ENCODE measurements at regions not wholly inside any gene's neighbourhood (a gene's known extent, or its start where the extent isn't known, plus 50 kb on each side); places are given as distances from the start of the nearest gene placed in this dataset.

- TF ChIP-seq PRDM6 (tag by site-specific recombination; IDR thresholded peaks at IDR 0.05) (no peak), CTCF (tag by site-specific recombination; IDR thresholded peaks at IDR 0.05) (no peak), ZNF350 (tag by site-specific recombination; IDR thresholded peaks at IDR 0.05) (no peak), ZSCAN30 (tag by site-specific recombination; IDR thresholded peaks at IDR 0.05) (no peak), ZNF274 (IDR thresholded peaks at IDR 0.05; ENCODE audit: low read length) (no peak), ZNF274 (tag by site-specific recombination; IDR thresholded peaks at IDR 0.05; ENCODE audit: borderline replicate concordance) (no peak), ZNF529 (tag by site-specific recombination; IDR thresholded peaks at IDR 0.05; ENCODE audit: insufficient replicate concordance) (no peak), SP7 (tag by site-specific recombination; IDR thresholded peaks at IDR 0.05) (no peak), ZNF324 (tag by site-specific recombination; IDR thresholded peaks at IDR 0.05) (no peak), SP3 (tag by site-specific recombination; IDR thresholded peaks at IDR 0.05) (no peak), ZNF10 (tag by site-specific recombination; IDR thresholded peaks at IDR 0.05) (no peak), PRDM4 (tag by site-specific recombination; IDR thresholded peaks at IDR 0.05) (no peak), PRDM10 (tag by site-specific recombination; IDR thresholded peaks at IDR 0.05) (no peak), ZNF174 (tag by site-specific recombination; IDR thresholded peaks at IDR 0.05) (no peak)
Measured at GRCh38 chr9:129415942-129416651, 204.8 kb downstream of the C9orf50 start.
